ENCODE measurements at regions not wholly inside any gene's neighbourhood (a gene's known extent, or its start where the extent isn't known, plus 50 kb on each side); places are given as distances from the start of the nearest gene placed in this dataset.

DNA sequence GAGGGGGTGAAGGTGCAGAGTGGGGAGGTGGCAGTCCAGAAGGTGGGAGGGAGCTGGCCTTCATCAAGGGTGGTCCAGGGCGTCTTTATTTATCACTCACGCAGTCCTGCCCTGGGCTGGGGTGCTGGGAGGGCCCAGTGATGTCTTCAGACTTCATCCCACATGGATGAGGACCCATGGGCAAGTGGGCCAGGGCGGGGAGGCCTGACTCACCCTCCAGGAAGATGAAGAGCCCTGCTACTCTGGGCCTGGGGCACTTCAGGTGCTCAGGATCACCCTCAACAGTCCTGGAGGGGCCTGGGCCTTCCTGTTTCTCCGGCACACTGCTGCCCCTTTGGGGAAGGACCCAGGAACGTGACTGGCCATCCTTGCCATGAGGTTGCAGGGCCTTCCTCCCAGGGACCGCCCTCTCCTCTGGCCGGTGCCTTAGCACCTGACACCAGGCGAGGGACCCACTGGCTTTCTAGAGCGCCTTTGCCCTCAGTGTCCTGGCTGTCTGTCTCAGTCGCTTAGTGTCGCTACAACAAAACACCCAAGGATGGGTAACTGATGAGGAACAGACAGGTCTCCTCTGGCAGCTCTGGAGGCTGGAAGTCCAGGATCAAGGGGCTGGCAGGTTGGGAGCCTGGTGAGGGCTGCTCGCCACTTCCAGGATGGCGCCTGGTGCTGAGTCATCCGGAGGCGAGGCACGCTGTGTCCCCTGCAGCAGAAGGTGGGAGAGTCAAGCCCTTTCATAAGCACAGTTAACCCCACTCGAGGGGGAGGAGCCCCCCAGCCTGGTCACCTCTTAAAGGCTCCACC is 57.8 kb upstream of the HS6ST1 start:
- Histone ChIP-seq H3K27ac (ENCODE audit: low read depth in 1 of 2, low read length in 2 of 2) (no peak overlapping the region), H3K27me3 (ENCODE audit: control insufficient read depth in 4 of 4, insufficient read depth in 4 of 4, low read length in 3 of 4) (no peaks in the 10 kb centered on the region), H3K4me3 (ENCODE audit: low read depth in 1 of 3, low read length in 3 of 3) (no peak overlapping the region), H3K36me3 (ENCODE audit: control insufficient read depth in 4 of 4, insufficient read depth in 3 of 4, low read depth in 1 of 4, low read length in 3 of 4) (no peaks in the 10 kb centered on the region), H3K9ac (ENCODE audit: low read depth in 1 of 2, low read length in 2 of 2) (no peak overlapping the region), H3K4me1 (ENCODE audit: control insufficient read depth in 4 of 4, insufficient read depth in 4 of 4, low read length in 3 of 4) (no peaks in the 10 kb centered on the region), H3K9me3 (ENCODE audit: control insufficient read depth in 4 of 4, low read length in 3 of 4) (no peaks in the 10 kb centered on the region)
- TF ChIP-seq RXRA (IDR thresholded peaks at IDR 0.05) (no peak), YY1 (IDR thresholded peaks at IDR 0.05) (no peak), HNF4G (IDR thresholded peaks at IDR 0.05) (no peak), GABPA (IDR thresholded peaks at IDR 0.05 in 1 of 2, conservative IDR thresholded peaks at IDR 0.05 in 1 of 2) (no peak), HNF4A (conservative IDR thresholded peaks at IDR 0.05) (no peak), RAD21 (IDR thresholded peaks at IDR 0.05) (no peak), EGR1 (IDR thresholded peaks at IDR 0.05; ENCODE audit: low read depth in 2 of 2) (no peak), FOXA1 (IDR thresholded peaks at IDR 0.05) (no peak), FOXA2 (IDR thresholded peaks at IDR 0.05) (no peak), SP1 (IDR thresholded peaks at IDR 0.05) (no peak), NR2F2 (IDR thresholded peaks at IDR 0.05) (no peak), TAF1 (conservative IDR thresholded peaks at IDR 0.05) (no peak), JUND (IDR thresholded peaks at IDR 0.05) (no peak)
- TF ChIP-seq, protein P1, sequence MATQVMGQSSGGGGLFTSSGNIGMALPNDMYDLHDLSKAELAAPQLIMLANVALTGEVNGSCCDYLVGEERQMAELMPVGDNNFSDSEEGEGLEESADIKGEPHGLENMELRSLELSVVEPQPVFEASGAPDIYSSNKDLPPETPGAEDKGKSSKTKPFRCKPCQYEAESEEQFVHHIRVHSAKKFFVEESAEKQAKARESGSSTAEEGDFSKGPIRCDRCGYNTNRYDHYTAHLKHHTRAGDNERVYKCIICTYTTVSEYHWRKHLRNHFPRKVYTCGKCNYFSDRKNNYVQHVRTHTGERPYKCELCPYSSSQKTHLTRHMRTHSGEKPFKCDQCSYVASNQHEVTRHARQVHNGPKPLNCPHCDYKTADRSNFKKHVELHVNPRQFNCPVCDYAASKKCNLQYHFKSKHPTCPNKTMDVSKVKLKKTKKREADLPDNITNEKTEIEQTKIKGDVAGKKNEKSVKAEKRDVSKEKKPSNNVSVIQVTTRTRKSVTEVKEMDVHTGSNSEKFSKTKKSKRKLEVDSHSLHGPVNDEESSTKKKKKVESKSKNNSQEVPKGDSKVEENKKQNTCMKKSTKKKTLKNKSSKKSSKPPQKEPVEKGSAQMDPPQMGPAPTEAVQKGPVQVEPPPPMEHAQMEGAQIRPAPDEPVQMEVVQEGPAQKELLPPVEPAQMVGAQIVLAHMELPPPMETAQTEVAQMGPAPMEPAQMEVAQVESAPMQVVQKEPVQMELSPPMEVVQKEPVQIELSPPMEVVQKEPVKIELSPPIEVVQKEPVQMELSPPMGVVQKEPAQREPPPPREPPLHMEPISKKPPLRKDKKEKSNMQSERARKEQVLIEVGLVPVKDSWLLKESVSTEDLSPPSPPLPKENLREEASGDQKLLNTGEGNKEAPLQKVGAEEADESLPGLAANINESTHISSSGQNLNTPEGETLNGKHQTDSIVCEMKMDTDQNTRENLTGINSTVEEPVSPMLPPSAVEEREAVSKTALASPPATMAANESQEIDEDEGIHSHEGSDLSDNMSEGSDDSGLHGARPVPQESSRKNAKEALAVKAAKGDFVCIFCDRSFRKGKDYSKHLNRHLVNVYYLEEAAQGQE (IDR thresholded peaks at IDR 0.05) = no peak
- TF ChIP-seq, protein P2, sequence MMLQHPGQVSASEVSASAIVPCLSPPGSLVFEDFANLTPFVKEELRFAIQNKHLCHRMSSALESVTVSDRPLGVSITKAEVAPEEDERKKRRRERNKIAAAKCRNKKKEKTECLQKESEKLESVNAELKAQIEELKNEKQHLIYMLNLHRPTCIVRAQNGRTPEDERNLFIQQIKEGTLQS (IDR thresholded peaks at IDR 0.05) = no peak
- TF ChIP-seq, protein P3, sequence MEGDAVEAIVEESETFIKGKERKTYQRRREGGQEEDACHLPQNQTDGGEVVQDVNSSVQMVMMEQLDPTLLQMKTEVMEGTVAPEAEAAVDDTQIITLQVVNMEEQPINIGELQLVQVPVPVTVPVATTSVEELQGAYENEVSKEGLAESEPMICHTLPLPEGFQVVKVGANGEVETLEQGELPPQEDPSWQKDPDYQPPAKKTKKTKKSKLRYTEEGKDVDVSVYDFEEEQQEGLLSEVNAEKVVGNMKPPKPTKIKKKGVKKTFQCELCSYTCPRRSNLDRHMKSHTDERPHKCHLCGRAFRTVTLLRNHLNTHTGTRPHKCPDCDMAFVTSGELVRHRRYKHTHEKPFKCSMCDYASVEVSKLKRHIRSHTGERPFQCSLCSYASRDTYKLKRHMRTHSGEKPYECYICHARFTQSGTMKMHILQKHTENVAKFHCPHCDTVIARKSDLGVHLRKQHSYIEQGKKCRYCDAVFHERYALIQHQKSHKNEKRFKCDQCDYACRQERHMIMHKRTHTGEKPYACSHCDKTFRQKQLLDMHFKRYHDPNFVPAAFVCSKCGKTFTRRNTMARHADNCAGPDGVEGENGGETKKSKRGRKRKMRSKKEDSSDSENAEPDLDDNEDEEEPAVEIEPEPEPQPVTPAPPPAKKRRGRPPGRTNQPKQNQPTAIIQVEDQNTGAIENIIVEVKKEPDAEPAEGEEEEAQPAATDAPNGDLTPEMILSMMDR (IDR thresholded peaks at IDR 0.05; ENCODE audit: low read depth, low read length, missing input control) = no peak
- TF ChIP-seq, protein P4, sequence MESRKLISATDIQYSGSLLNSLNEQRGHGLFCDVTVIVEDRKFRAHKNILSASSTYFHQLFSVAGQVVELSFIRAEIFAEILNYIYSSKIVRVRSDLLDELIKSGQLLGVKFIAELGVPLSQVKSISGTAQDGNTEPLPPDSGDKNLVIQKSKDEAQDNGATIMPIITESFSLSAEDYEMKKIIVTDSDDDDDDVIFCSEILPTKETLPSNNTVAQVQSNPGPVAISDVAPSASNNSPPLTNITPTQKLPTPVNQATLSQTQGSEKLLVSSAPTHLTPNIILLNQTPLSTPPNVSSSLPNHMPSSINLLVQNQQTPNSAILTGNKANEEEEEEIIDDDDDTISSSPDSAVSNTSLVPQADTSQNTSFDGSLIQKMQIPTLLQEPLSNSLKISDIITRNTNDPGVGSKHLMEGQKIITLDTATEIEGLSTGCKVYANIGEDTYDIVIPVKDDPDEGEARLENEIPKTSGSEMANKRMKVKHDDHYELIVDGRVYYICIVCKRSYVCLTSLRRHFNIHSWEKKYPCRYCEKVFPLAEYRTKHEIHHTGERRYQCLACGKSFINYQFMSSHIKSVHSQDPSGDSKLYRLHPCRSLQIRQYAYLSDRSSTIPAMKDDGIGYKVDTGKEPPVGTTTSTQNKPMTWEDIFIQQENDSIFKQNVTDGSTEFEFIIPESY (IDR thresholded peaks at IDR 0.05) = no peak
- TF ChIP-seq, protein P5, sequence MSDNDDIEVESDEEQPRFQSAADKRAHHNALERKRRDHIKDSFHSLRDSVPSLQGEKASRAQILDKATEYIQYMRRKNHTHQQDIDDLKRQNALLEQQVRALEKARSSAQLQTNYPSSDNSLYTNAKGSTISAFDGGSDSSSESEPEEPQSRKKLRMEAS (IDR thresholded peaks at IDR 0.05) = no peak
- DNase-seq (ENCODE audit: low spot score) = no peak
- 91% methylated on average over 17 of the region's 17 CpGs for WGBS

Data from liver (tissue), 8 donors.